K562 (cell line): ENCODE measurements at regions not wholly inside any gene's neighbourhood (a gene's known extent, or its start where the extent isn't known, plus 50 kb on each side); places are given as distances from the start of the nearest gene placed in this dataset.

Source experiments
- ATAC-seq: fragments of 200-7000 bp; cut with Tn5 transposase; 3 replicates; pipeline ENCODE4 v1.9.1; 2020; ENCODE audit warnings: moderate library complexity
- BruUV-seq: library from RNA; stranded (reverse); fragments of 400-500 nt; replicated peaks from 2 replicates; lab custom pipeline; 2021; lab: Mats Ljungman, UMichigan
- CTCF ChIA-PET: fragments of 300-600 bp; formaldehyde crosslinking; extraction: SDS; loops from one replicate; lab custom pipeline; 2021; ENCODE audit warnings: low intra/inter-chr PET ratio; lab: Yijun Ruan, JAX
- POLR2A ChIA-PET: fragments of 300-600, 350-650 bp; sonication (Branson Sonifier 250); formaldehyde crosslinking; extraction: SDS; loops from one replicate; lab custom pipeline; 2021; ENCODE audit warnings: antibody characterized with exemption, inconsistent platforms; lab: Yijun Ruan, JAX
- DNase-seq, 4 experiments: peaks; one replicate each; pipeline versions ENCODE4 v3.0.0 to v3.0.0-alpha.2; 2011 to 2018; ENCODE audit warnings: low spot score in 3 of 4, mixed read lengths in 3 of 4; ENCODE audit errors: extremely low read depth in 1 of 4
- FAIRE-seq: peaks from 2 replicates; lab custom pipeline; 2011; peaks lifted over from hg19 to GRCh38; lab: Jason Lieb, UNC
- H2AFZ ChIP-seq: 2 replicates; pipeline ENCODE4 v1.6.0; 2011; ENCODE audit warnings: low read depth, low read length, control low read depth, inconsistent platforms
- H3K27ac ChIP-seq: fragments of 200-600 bp; 3 replicates; pipeline ENCODE4 v1.8.0; 2011; ENCODE audit warnings: low read depth, mild to moderate bottlenecking, control low read depth, inconsistent platforms, low read length, moderate library complexity, mixed read lengths; ENCODE audit errors: extremely low read depth
- H3K27me3 ChIP-seq, 2 experiments: fragments of 300-600 bp in 1 of 2; 2 replicates in 1 of 2; 3 replicates in 1 of 2; pipeline versions ENCODE4 v1.6.0 to v1.8.0; 2011; ENCODE audit warnings: inconsistent platforms in 2 of 2, low read length in 2 of 2, mild to moderate bottlenecking in 1 of 2, mixed read lengths in 1 of 2, moderate library complexity in 1 of 2; ENCODE audit not compliant: control insufficient read depth in 2 of 2, insufficient read depth in 2 of 2
- H3K36me3 ChIP-seq: fragments of 300-600 bp; 3 replicates; pipeline ENCODE4 v1.8.0; 2011; ENCODE audit warnings: mild to moderate bottlenecking, low read length, inconsistent platforms; ENCODE audit not compliant: control insufficient read depth, insufficient read depth
- H3K4me1 ChIP-seq, 2 experiments: fragments of 200-600 bp in 1 of 2; replicated peaks in 1 of 2; 2 replicates in 1 of 2; 3 replicates in 1 of 2; pipeline versions ENCODE4 v1.5.1 to v1.8.0; 2011; ENCODE audit warnings: inconsistent platforms in 2 of 2, low read length in 2 of 2, mild to moderate bottlenecking in 1 of 2, mixed read lengths in 1 of 2, moderate library complexity in 1 of 2; ENCODE audit not compliant: control insufficient read depth in 2 of 2, insufficient read depth in 2 of 2
- H3K4me2 ChIP-seq: 2 replicates; pipeline ENCODE4 v1.6.1; 2011; ENCODE audit warnings: low read length, control low read depth, inconsistent platforms, mixed read lengths; ENCODE audit not compliant: insufficient read depth
- H3K4me3 ChIP-seq: fragments of 200-600 bp; sonication (generic), shearing (Covaris generic); 2 replicates; pipeline ENCODE4 v1.5.1; 2016; ENCODE audit warnings: control low read depth, inconsistent platforms
- H3K79me2 ChIP-seq: fragments of 200-600 bp; 3 replicates; pipeline ENCODE4 v1.8.0; 2011; ENCODE audit warnings: low read length, inconsistent platforms; ENCODE audit not compliant: control insufficient read depth, insufficient read depth
- H3K9ac ChIP-seq, 2 experiments: 2 replicates each; pipeline versions ENCODE4 v1.6.0 to v1.6.1; 2011; ENCODE audit warnings: low read depth in 2 of 2, low read length in 2 of 2, control low read depth in 1 of 2, inconsistent platforms in 1 of 2, mild to moderate bottlenecking in 1 of 2, mixed read lengths in 1 of 2; ENCODE audit not compliant: insufficient read depth in 1 of 2
- H3K9me1 ChIP-seq: one replicate; pipeline ENCODE4 v1.6.0; 2011; ENCODE audit warnings: inconsistent platforms, mild to moderate bottlenecking, low read length, moderate library complexity; ENCODE audit not compliant: control insufficient read depth, insufficient read depth
- H3K9me3 ChIP-seq: replicated peaks from 2 replicates; pipeline ENCODE4 v1.5.1; 2011; ENCODE audit warnings: low read depth, low read length, inconsistent platforms; ENCODE audit not compliant: control insufficient read depth, insufficient read depth
- H4K20me1 ChIP-seq: replicated peaks from 2 replicates; pipeline ENCODE4 v1.6.1; 2011; ENCODE audit warnings: low read length, inconsistent platforms, mixed read lengths; ENCODE audit not compliant: control insufficient read depth, insufficient read depth
- ELF4 ChIP-seq: fragments of 450-650 bp; formaldehyde crosslinking; IDR thresholded peaks from 2 replicates; pipeline ENCODE4 v1.4.0; 2022; ENCODE audit warnings: missing genetic modification characterization
- MTA1 ChIP-seq: fragments of 450-650 bp; IDR thresholded peaks from 2 replicates; pipeline ENCODE4 v1.6.1; 2017; ENCODE audit warnings: borderline replicate concordance
- NR1H2 ChIP-seq: sonication (generic); formaldehyde crosslinking; IDR thresholded peaks from 2 replicates; pipeline ENCODE4 v1.4.0; 2020; ENCODE audit warnings: mild to moderate bottlenecking, missing genetic modification reagents
- SIN3A ChIP-seq, 2 experiments: fragments of 150-350 bp in 1 of 2; IDR thresholded peaks; 2 replicates each; pipeline ENCODE4 v1.6.1; 2011 to 2016; ENCODE audit warnings: borderline replicate concordance in 2 of 2, low read depth in 2 of 2, low read length in 2 of 2, mild to moderate bottlenecking in 2 of 2, moderate library complexity in 2 of 2; ENCODE audit not compliant: control insufficient read depth in 1 of 2
- SNRNP70 ChIP-seq: fragments of 200-400 bp; formaldehyde crosslinking; optimal IDR thresholded peaks from 2 replicates; pipeline ENCODE3; 2017; ENCODE audit warnings: low read depth, low read length
- TAF7 ChIP-seq: fragments of 450-650 bp; IDR thresholded peaks from 2 replicates; pipeline ENCODE4 v1.6.1; 2016; ENCODE audit warnings: missing genetic modification characterization, missing compliant biosample characterization
- TCF3 ChIP-seq: sonication (generic); formaldehyde crosslinking; IDR thresholded peaks from 2 replicates; pipeline ENCODE4 v1.4.0; 2020; ENCODE audit warnings: mild to moderate bottlenecking, missing genetic modification reagents
- ZNF696 ChIP-seq: fragments of 250-450 bp; sonication (Bioruptor Pico); conservative IDR thresholded peaks from 2 replicates; pipeline ENCODE4 v1.4.0; 2020; ENCODE audit warnings: mild to moderate bottlenecking, moderate library complexity
- WGBS: fragments of 100-300 bp; shearing (Covaris generic); methylation state at CpG from one replicate; pipeline ENCODE4 v1.1.6; 2016; ENCODE audit warnings: low coverage, mixed read lengths; ENCODE audit not compliant: insufficient coverage; ENCODE audit errors: missing lambda C conversion rate; 5-methylcytosine and 5-hydroxymethylcytosine counted together
- in situ Hi-C: fragments of 300-500 bp; cut with MboI; formaldehyde crosslinking; loops from 4 replicates; pipeline ENCODE4 v1.15.0; 2018; ENCODE audit warnings: inconsistent platforms, mixed read lengths
- intact Hi-C: fragments of 100-400 bp; cut with micrococcal nuclease; formaldehyde crosslinking; loops from 2 replicates; pipeline ENCODE4 v1.14.2; 2022
- TF ChIP-seq, protein P1 (sequence below): fragments of 250-450 bp; sonication (Bioruptor Pico); IDR thresholded peaks from 2 replicates; pipeline ENCODE4 v1.8.0; 2022; ENCODE audit warnings: moderate library complexity, mild to moderate bottlenecking, inconsistent platforms
- TF ChIP-seq, protein P2 (sequence below), 2 experiments: fragments of 450-650 bp in 1 of 2; sonication (generic) in 1 of 2; formaldehyde crosslinking in 1 of 2; IDR thresholded peaks in 1 of 2; conservative IDR thresholded peaks in 1 of 2; 2 replicates each; pipeline versions ENCODE4 v1.6.1 to v1.8.1; 2016 to 2023; ENCODE audit warnings: mild to moderate bottlenecking in 2 of 2, moderate library complexity in 2 of 2, inconsistent platforms in 1 of 2, missing genetic modification reagents in 1 of 2

GRCh38 chr18:29873211-29873610 is 1169.3 kb downstream of the DSC3 start (continued):
- no peak for TF ChIP-seq ELF4 (CRISPR knock-in tag)
- TF ChIP-seq, all 486 proteins: peak for 0

GRCh38 chr18:29871246-29871645 is 1171.3 kb downstream of the DSC3 start:
- Histone ChIP-seq H4K20me1 (no peaks in the 10 kb centered on the region), H3K9me3 (no peaks in the 10 kb centered on the region), H3K27ac (no peak overlapping the region), H3K4me1 (no peaks in the 10 kb centered on the region), H3K79me2 (no peaks in the 10 kb centered on the region), H3K4me2 (no peak overlapping the region), H3K36me3 (no peaks in the 10 kb centered on the region), H3K9me1 (no peaks in the 10 kb centered on the region), H3K9ac (no peak overlapping the region), H3K4me3 (no peak overlapping the region), H3K27me3 (no peaks in the 10 kb centered on the region), H2AFZ (no peak overlapping the region)
- ChIA-PET POLR2A (no interaction called here), CTCF (no interaction called here)
- TF ChIP-seq NR1H2 (CRISPR knock-in tag), result no peak
- ATAC-seq (no peak), FAIRE-seq (no peak), DNase-seq (no peak)
- 0% methylated on average over 2 of the region's 2 CpGs for WGBS
- intact Hi-C loops (loop anchor here (5.0 kb wide), 1 partner anchor 401 kb away; no protein-coding TSS in a partner anchor), in situ Hi-C loops (no loop called here)
- no TSS peak for BruUV-seq

- FAIRE-seq (no peak), ATAC-seq (no peak), DNase-seq (no peak)
- Histone ChIP-seq H3K9ac (no peak overlapping the region), H4K20me1 (no peaks in the 10 kb centered on the region), H3K27me3 (no peaks in the 10 kb centered on the region), H3K4me3 (no peak overlapping the region), H3K27ac (no peak overlapping the region), H2AFZ (no peak overlapping the region), H3K9me3 (no peaks in the 10 kb centered on the region), H3K9me1 (no peaks in the 10 kb centered on the region), H3K36me3 (no peaks in the 10 kb centered on the region), H3K4me1 (no peaks in the 10 kb centered on the region), H3K79me2 (no peaks in the 10 kb centered on the region), H3K4me2 (no peak overlapping the region)
- WGBS, result 0% methylated on average over 1 of the region's 1 CpG
- CTCF ChIA-PET, result no interaction called here
- in situ Hi-C loops (no loop called here), intact Hi-C loops (no loop called here)
- TF ChIP-seq TCF3 (CRISPR knock-in tag) (no peak), ZNF696 (no peak), SNRNP70 (no peak), MTA1 (no peak), SIN3A (IDR thresholded peaks at IDR 0.05; ENCODE audit: borderline replicate concordance in 2 of 2, control insufficient read depth in 1 of 2, low read depth in 2 of 2, low read length in 2 of 2) (no peak), TAF7 (no peak)
- TF ChIP-seq, protein P1, sequence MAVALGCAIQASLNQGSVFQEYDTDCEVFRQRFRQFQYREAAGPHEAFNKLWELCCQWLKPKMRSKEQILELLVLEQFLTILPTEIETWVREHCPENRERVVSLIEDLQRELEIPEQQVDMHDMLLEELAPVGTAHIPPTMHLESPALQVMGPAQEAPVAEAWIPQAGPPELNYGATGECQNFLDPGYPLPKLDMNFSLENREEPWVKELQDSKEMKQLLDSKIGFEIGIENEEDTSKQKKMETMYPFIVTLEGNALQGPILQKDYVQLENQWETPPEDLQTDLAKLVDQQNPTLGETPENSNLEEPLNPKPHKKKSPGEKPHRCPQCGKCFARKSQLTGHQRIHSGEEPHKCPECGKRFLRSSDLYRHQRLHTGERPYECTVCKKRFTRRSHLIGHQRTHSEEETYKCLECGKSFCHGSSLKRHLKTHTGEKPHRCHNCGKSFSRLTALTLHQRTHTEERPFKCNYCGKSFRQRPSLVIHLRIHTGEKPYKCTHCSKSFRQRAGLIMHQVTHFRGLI (CRISPR knock-in tag), result no peak
- TF ChIP-seq, protein P2, sequence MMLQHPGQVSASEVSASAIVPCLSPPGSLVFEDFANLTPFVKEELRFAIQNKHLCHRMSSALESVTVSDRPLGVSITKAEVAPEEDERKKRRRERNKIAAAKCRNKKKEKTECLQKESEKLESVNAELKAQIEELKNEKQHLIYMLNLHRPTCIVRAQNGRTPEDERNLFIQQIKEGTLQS (IDR thresholded peaks at IDR 0.05), result no peak
- TF ChIP-seq, protein P2 (CRISPR knock-in tag; conservative IDR thresholded peaks at IDR 0.05), result no peak
- POLR2A ChIA-PET, result no interaction called here
- no TSS peak for BruUV-seq
These were observed 1179.7 kb downstream of the DSC3 start for GRCh38 chr18:29862824-29863223.
